MM.1S (cell line): ENCODE measurements at regions not wholly inside any gene's neighbourhood (a gene's known extent, or its start where the extent isn't known, plus 50 kb on each side); places are given as distances from the start of the nearest gene placed in this dataset.

Experiments
- EZH2 ChIP-seq: fragments of 300-600 bp; sonication (generic); optimal IDR thresholded peaks from 2 replicates; pipeline ENCODE3; 2017; ENCODE audit warnings: low read depth, mild to moderate bottlenecking, antibody characterized with exemption, low read length, mixed read lengths
- EZH2phosphoT487 ChIP-seq: fragments of 300-600 bp; sonication (generic); IDR thresholded peaks from 2 replicates; pipeline ENCODE4 v1.6.1; 2018; ENCODE audit warnings: antibody characterized with exemption, low read length
- TF ChIP-seq, protein P1 (sequence below): fragments of 300-600 bp; sonication (generic); IDR thresholded peaks from 2 replicates; pipeline ENCODE4 v1.5.1; 2016; ENCODE audit warnings: antibody characterized with exemption, low read length, mixed read lengths

- TF ChIP-seq, protein P1, sequence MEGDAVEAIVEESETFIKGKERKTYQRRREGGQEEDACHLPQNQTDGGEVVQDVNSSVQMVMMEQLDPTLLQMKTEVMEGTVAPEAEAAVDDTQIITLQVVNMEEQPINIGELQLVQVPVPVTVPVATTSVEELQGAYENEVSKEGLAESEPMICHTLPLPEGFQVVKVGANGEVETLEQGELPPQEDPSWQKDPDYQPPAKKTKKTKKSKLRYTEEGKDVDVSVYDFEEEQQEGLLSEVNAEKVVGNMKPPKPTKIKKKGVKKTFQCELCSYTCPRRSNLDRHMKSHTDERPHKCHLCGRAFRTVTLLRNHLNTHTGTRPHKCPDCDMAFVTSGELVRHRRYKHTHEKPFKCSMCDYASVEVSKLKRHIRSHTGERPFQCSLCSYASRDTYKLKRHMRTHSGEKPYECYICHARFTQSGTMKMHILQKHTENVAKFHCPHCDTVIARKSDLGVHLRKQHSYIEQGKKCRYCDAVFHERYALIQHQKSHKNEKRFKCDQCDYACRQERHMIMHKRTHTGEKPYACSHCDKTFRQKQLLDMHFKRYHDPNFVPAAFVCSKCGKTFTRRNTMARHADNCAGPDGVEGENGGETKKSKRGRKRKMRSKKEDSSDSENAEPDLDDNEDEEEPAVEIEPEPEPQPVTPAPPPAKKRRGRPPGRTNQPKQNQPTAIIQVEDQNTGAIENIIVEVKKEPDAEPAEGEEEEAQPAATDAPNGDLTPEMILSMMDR: no peak
- TF ChIP-seq EZH2: no peak
- no peak for TF ChIP-seq EZH2phosphoT487
These were observed 103.2 kb upstream of the GPR26 start for GRCh38 chr10:123562811-123563580.
